Colonic mucosa (tissue), 4 donors: ENCODE measurements at regions not wholly inside any gene's neighbourhood (a gene's known extent, or its start where the extent isn't known, plus 50 kb on each side); places are given as distances from the start of the nearest gene placed in this dataset.

Experiments
- DNase-seq: peaks from one replicate; pipeline ENCODE4 v3.0.0-alpha.2; 2020
- H3K27ac ChIP-seq: fragments of 200-600 bp; one replicate; pipeline ENCODE4 v1.8.0; 2021
- H3K27me3 ChIP-seq: fragments of 200-600 bp; one replicate; pipeline ENCODE4 v1.8.0; 2021
- H3K36me3 ChIP-seq: fragments of 200-600 bp; one replicate; pipeline ENCODE4 v1.8.0; 2021
- H3K4me1 ChIP-seq: fragments of 200-600 bp; one replicate; pipeline ENCODE4 v1.8.0; 2021; ENCODE audit warnings: mild to moderate bottlenecking
- H3K4me3 ChIP-seq: fragments of 200-600 bp; one replicate; pipeline ENCODE4 v1.8.0; 2021
- H3K9ac ChIP-seq, 2 donors: one replicate each; pipeline ENCODE4 v1.7.0; 2013; ENCODE audit warnings: control low read depth in 2 of 2, low read depth in 2 of 2, low read length in 2 of 2
- H3K9me3 ChIP-seq: fragments of 200-600 bp; one replicate; pipeline ENCODE4 v1.8.0; 2021
- CTCF ChIP-seq: fragments of 200-600 bp; IDR thresholded peaks from one replicate; pipeline ENCODE4 v1.8.0; 2022; ENCODE audit warnings: antibody characterized with exemption, mild to moderate bottlenecking
- intact Hi-C: fragments of 100-400 bp; cut with DNase I; formaldehyde crosslinking; loops from one replicate; pipeline ENCODE4 v1.14.1; 2022
- donor health status: healthy.
- donor health status: DM: no; HTN: no; CAD: no.
- donor health status: DM: no; HTN: no; CAD: no.

GRCh38 chr6:103178193-103178592, 1681.5 kb downstream of the HACE1 start:
- no peak for DNase-seq
- no peak overlapping the region for H3K9ac ChIP-seq
- H3K9me3 ChIP-seq, result no peaks in the 10 kb centered on the region
- no peaks in the 10 kb centered on the region for H3K27me3 ChIP-seq
- no peaks in the 10 kb centered on the region for H3K4me1 ChIP-seq
- no peak overlapping the region for H3K27ac ChIP-seq
- no peaks in the 10 kb centered on the region for H3K36me3 ChIP-seq
- H3K4me3 ChIP-seq, result no peak overlapping the region
- no peak for TF ChIP-seq CTCF
- intact Hi-C loops, result no loop called here

- no peaks in the 10 kb centered on the region for H3K4me1 ChIP-seq
- no peaks in the 10 kb centered on the region for H3K9me3 ChIP-seq
- H3K4me3 ChIP-seq, result no peak overlapping the region
- TF ChIP-seq CTCF, result no peak
- no peaks in the 10 kb centered on the region for H3K36me3 ChIP-seq
- no peak overlapping the region for H3K27ac ChIP-seq
- DNase-seq, result no peak
- H3K27me3 ChIP-seq, result no peaks in the 10 kb centered on the region
- no peak overlapping the region for H3K9ac ChIP-seq
- intact Hi-C loops, result no loop called here
These were observed 1681.9 kb downstream of the HACE1 start for GRCh38 chr6:103177791-103178190.

- no peak for TF ChIP-seq CTCF
- intact Hi-C loops, result no loop called here
- Histone ChIP-seq H3K4me1 (no peaks in the 10 kb centered on the region), H3K27ac (no peak overlapping the region), H3K36me3 (no peaks in the 10 kb centered on the region), H3K9ac (no peak overlapping the region), H3K9me3 (no peaks in the 10 kb centered on the region), H3K4me3 (no peak overlapping the region), H3K27me3 (no peaks in the 10 kb centered on the region)
- DNase-seq, result no peak
These were observed 1684.7 kb downstream of the HACE1 start for GRCh38 chr6:103175056-103175455.

GRCh38 chr6:103167345-103168071, 1692.2 kb downstream of the HACE1 start:
- Histone ChIP-seq H3K4me3 (no peak overlapping the region), H3K27ac (no peak overlapping the region), H3K4me1 (no peaks in the 10 kb centered on the region), H3K9me3 (no peaks in the 10 kb centered on the region), H3K27me3 (no peaks in the 10 kb centered on the region), H3K36me3 (no peaks in the 10 kb centered on the region), H3K9ac (no peak overlapping the region)
- DNase-seq, result no peak
- no peak for TF ChIP-seq CTCF
- intact Hi-C loops, result no loop called here

GRCh38 chr6:103154779-103155572, 1704.7 kb downstream of the HACE1 start:
- intact Hi-C loops, result no loop called here
- Histone ChIP-seq H3K36me3 (no peaks in the 10 kb centered on the region), H3K27ac (no peak overlapping the region), H3K9ac (no peak overlapping the region), H3K27me3 (no peaks in the 10 kb centered on the region), H3K9me3 (no peaks in the 10 kb centered on the region), H3K4me3 (no peak overlapping the region), H3K4me1 (no peaks in the 10 kb centered on the region)
- no peak for DNase-seq
- TF ChIP-seq CTCF, result no peak
